GM03348 (cell line): ENCODE measurements at regions not wholly inside any gene's neighbourhood (a gene's known extent, or its start where the extent isn't known, plus 50 kb on each side); places are given as distances from the start of the nearest gene placed in this dataset.
A peak's percentile ranks its signal among the peaks of the same experiment; 100 is the strongest.
"Not testable (repeated sequence)": the region's sequence is repeated elsewhere in the genome, so short reads cannot be mapped to it uniquely, and the experiment has no call there.

ENCODE experiments used
- DNase-seq: peaks from one replicate; pipeline ENCODE4 v3.0.0; 2012; ENCODE audit warnings: low spot score

DNA sequence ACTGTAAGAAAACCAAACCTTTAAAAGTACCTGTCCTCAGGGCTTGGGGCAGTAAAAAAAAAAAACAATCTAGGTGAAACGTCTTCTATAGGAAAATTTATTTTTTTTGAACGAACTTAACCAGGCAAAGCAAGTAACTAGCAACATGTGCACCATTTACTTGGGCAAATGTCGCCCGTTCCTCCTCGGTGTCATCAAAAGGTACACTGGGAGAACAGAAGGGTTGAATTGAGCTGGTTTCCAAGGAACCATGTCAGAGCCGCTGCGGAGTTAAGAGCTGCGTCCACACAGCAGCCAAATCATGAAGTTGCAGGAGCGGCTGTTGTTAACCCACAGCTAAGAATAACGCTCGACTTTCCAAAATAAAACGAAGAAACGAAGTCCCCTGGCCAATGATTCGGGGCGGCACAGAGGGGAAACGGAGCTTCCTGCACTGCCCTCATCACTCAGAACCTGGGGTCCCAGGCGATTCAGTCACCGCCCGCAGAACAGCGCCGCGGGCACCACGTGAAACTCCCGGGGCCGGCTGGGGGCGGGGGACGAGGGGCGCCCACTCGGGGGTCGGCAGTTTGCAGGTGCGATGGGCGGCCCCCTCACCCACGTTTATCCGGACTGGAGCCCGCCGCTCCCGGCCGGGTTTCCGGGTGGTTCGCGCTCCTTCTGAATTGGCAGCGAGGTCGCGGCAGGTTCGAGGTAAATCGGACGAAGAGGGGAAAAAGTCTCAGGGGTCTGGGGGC is 53.6 kb upstream of the PLGLB1 start:
- DNase-seq: peak; percentile 2

DNA sequence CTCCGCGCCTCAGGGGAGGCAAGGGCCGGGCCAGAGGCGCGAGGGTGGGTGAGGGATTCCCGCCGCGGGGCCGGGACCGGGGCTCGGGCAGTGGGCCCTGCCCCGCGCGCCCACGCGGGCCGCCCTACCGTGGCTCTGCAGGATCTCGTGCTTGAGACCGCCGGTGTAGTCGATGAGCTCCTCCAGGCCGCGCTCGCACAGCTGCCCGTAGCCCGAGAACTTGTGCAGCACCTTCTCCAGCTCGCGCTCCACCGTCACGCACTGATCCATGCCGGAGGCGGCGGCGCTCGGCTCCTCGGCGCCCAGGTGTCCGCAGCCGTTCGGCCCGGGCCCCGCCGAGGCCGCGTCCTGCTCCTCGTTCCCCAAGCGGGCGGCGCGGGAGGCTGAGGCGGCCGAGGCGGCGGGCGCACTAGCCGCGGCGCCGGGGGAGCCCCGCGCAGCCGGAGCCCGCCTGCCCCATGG is 54.2 kb upstream of the PLGLB1 start:
- peak; percentile 18 for DNase-seq

- peak; percentile 83 for DNase-seq
These were observed 54.8 kb upstream of the PLGLB1 start for GRCh38 chr2:87076253-87077123.

- DNase-seq: not testable (repeated sequence)
These were observed 55.4 kb upstream of the PLGLB1 start for GRCh38 chr2:87077124-87077446.

- not testable (repeated sequence) for DNase-seq
These were observed 60.1 kb upstream of the PLGLB1 start for GRCh38 chr2:87081727-87082126.

GRCh38 chr2:87088079-87088478 is 66.4 kb upstream of the PLGLB1 start:
- not testable (repeated sequence) for DNase-seq

DNA sequence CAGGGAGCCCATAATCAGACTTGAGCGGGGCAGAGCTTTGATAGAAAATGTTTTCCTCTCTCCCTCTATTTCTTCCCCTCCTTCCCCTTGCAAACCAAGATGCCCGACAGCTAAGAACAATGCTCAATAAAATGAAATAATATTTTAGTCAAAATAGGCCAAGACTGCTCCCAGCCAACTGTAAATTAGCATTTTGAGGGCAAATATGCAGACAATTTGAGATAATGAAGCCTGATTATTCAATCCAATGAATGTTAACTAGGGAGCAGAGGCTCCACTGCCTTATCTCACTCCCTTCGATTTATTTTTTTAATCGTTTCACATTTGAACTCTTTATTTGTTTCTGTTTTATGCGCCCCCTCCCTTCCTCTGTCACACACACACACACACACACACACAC is 67.8 kb upstream of the PLGLB1 start:
- DNase-seq: not testable (repeated sequence)

DNA sequence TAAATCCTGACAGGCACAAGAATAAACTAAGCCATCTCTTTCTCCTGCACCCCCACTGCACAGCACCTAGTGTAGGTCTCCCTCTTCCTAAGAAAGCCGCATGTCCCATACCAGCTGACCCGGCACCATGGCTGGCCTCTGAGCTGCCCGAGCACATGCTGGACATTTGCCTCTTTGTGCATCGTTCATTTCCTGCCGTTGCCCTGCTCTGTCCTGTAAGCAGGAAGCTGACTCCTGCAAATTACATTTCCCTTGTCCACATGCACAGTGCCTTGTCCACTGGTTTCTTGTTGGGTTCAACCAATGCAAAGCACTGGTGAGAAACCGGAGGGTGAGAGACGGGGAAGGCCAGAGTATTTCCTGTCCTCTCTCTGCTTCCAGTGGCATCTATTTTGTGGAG is 71.6 kb upstream of the PLGLB1 start:
- not testable (repeated sequence) for DNase-seq

- DNase-seq: not testable (repeated sequence)
These were observed 72.4 kb upstream of the PLGLB1 start for GRCh38 chr2:87093937-87094529.

DNA sequence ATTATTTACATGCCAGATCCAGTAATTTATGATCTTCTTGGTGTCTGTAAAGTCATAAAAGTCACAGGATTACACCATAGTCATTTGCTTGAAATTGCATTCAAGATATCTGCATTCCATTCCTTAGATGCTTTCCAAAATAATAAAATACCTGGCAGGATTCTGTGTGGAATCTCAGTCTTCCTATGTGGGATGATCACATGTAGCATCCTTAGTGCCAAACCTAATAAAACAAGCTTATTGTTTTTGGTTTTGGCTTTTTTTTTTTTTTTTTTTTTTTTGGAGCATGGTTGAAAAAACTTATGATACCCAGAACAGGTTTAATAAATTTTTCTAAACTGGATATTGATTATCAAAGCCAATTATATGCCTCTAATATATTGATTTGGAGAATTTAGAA is 74.2 kb upstream of the PLGLB1 start:
- not testable (repeated sequence) for DNase-seq

- DNase-seq: not testable (repeated sequence)
These were observed 107.3 kb upstream of the PLGLB1 start for GRCh38 chr2:87128761-87129553.

GRCh38 chr2:87132577-87132976 is 110.9 kb upstream of the PLGLB1 start:
- not testable (repeated sequence) for DNase-seq

DNA sequence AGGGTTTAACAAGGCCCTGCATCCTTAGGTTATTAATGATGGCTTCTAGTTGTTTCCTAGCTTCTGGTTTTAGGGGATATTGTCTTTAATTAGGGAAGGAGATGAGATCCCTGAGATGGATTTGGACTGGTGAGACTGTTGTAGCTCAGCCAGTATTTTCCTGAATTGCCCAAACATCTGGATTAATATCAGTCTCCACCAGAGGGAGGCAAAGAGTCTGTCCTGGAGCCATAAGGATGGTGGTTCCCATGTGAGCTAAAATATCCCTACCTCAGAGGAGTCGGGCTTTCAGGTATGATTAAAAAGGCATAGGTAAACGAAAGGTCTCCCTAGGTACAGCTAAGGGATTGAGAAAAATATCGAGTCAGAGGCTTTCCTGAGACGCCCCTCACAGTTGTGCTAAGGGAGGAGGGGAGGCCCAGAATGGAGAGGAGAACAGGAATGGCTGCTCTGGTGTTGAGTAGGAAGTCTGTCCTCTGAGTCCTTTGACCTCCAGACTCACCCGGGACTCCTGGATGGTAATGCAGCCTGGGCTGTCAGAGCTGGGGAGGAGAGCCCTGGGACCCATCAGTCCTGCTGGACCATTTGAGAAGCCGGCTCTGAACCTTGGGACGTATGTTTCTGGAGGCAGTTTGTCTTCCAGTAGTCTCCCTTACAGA is 130.3 kb upstream of the PLGLB1 start:
- not testable (repeated sequence) for DNase-seq

DNA sequence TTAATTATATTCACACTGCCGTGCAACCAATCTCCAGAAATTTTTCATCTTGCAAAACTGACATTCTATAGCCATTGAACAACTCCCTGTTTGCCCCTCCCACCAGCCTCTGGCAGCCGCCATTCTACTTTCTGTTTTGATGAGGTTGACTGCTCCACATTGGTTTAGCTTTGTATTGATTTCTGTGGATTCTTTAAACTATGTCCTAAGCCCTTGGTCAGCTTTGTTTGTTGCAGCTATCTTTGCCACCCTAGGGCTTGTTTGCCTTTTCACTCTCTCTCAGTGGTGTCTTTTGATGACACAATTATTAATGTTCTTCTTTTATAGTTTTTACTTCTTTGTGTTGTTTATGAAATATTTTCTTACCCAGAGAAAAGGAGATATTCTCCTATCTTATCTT is 152.8 kb upstream of the PLGLB1 start:
- DNase-seq: not testable (repeated sequence)

- not testable (repeated sequence) for DNase-seq
These were observed 161.7 kb upstream of the PLGLB1 start for GRCh38 chr2:87183373-87183772.

DNA sequence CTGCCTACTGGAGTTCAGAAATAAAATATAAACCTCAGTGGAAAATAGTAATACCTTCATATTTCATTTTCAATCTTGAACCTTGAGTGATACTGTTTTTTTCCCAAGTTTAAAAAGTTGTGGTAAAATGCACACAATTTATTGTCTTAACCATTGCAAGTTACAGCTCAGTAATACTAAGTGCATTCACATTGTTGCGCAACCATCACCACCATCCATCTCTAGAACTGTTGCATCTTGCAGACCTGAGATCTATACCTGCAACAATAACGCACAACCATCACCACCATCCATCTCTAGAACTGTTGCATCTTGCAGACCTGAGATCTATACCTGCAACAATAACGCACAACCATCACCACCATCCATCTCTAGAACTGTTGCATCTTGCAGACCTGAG is 162.6 kb upstream of the PLGLB1 start:
- DNase-seq: not testable (repeated sequence)

DNA sequence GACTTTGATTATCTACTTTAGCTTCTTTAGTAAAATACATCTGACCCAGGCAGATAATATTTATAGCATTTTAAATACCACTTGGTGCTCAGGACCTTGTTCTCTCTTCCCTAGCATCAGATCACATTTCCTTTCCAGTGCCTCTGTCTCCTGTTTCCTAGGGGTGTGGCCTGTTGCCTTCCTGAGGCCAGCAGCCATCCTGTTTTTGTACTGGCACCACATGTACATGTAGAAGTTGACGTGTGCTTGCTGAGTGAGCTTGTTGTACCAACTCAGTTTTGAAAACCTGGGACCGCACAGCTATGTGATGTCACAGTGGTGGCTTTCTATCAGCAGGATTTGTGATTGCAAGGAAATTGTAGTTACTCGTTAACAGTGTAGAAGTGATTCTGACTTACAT is 167.6 kb upstream of the PLGLB1 start:
- DNase-seq: not testable (repeated sequence)

- not testable (repeated sequence) for DNase-seq
These were observed 171.7 kb upstream of the PLGLB1 start for GRCh38 chr2:87193336-87193735.

GRCh38 chr2:87194254-87194999 is 172.8 kb upstream of the PLGLB1 start:
- not testable (repeated sequence) for DNase-seq

DNA sequence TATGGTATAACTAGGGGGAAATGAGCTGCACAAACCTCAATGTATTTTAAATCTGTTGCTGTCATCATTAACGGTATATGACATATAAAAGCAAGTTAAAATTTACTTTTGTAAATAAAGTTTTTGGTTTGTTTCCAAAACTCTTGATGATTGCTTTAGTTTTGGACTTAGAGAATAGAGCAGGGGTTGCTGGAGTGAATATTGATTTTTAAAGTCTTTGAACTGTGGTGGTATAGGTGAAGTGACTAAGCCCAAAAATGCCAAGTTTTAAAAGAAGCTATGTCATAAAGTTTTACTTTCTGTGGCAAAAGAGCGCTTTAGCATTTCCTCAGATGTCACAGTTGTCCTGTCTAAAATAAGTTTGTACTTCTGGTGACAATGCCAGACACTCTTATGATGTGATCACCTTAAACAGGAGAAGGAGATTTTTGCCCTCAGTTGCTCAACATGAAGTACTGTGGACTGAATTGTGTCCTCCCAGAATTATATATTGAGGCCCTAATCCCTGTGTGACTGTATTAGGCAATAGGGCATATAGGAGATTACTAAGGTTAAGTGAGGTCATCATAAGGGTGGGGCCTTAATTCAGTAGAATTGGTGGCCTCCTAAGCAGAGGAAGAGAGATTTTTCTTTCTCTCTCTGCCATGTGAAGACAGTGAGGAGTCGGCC is 175.2 kb upstream of the PLGLB1 start:
- DNase-seq: not testable (repeated sequence)
